HL-60 (cell line): ENCODE measurements at regions not wholly inside any gene's neighbourhood (a gene's known extent, or its start where the extent isn't known, plus 50 kb on each side); places are given as distances from the start of the nearest gene placed in this dataset.

Experiments used
- POLR2AphosphoS5 ChIP-seq: IDR thresholded peaks from 2 replicates; pipeline ENCODE4 v1.6.1; 2012; ENCODE audit warnings: low read depth
- TF ChIP-seq, protein P1 (sequence below): IDR thresholded peaks from one replicate; pipeline ENCODE4 v1.5.1; 2011; ENCODE audit warnings: low read length, control low read depth, inconsistent platforms; ENCODE audit not compliant: insufficient read depth

DNA sequence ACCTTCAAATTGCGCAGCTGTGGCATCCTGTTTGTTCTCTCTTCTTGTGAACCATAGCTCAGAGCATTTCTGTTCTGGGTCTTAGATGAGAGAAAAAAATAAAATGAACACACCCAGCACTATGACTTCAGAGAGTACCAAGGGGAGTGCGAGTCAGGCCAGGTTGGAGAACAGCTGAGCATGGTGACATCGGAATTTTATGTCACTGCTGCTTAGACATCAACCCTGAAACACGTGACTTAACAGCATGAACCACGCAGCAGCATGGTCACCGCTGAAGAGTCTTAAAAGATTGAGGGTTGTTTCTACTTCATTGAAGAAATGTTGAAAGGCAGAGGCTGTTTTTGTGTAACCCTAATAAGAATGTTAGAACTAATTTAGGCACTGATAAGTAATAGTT, 288.8 kb upstream of the SOX11 start:
- TF ChIP-seq, protein P1, sequence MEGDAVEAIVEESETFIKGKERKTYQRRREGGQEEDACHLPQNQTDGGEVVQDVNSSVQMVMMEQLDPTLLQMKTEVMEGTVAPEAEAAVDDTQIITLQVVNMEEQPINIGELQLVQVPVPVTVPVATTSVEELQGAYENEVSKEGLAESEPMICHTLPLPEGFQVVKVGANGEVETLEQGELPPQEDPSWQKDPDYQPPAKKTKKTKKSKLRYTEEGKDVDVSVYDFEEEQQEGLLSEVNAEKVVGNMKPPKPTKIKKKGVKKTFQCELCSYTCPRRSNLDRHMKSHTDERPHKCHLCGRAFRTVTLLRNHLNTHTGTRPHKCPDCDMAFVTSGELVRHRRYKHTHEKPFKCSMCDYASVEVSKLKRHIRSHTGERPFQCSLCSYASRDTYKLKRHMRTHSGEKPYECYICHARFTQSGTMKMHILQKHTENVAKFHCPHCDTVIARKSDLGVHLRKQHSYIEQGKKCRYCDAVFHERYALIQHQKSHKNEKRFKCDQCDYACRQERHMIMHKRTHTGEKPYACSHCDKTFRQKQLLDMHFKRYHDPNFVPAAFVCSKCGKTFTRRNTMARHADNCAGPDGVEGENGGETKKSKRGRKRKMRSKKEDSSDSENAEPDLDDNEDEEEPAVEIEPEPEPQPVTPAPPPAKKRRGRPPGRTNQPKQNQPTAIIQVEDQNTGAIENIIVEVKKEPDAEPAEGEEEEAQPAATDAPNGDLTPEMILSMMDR: no peak
- no peak for TF ChIP-seq POLR2AphosphoS5
